ENCODE measurements at regions not wholly inside any gene's neighbourhood (a gene's known extent, or its start where the extent isn't known, plus 50 kb on each side); places are given as distances from the start of the nearest gene placed in this dataset.

GRCh38 chr13:31895691-31896090 lies 135.9 kb upstream of the FRY start:
- Histone ChIP-seq H3K4me1 (ENCODE audit: insufficient read depth, low read length, poor library complexity, severe bottlenecking) (peaks cover 64% of the 10 kb centered on the region), H3F3A (ENCODE audit: low read depth) (no peaks in the 10 kb centered on the region), H3K4me2 (ENCODE audit: low read depth, low read length, poor library complexity, severe bottlenecking) (peak overlapping the region; percentile 71), H3K9me2 (replicated peaks; ENCODE audit: low read depth, low read length) (no peaks in the 10 kb centered on the region), H3K9me3 (ENCODE audit: insufficient read depth, low read depth, low read length) (no peaks in the 10 kb centered on the region), H3K9ac (ENCODE audit: low read depth, low read length, poor library complexity, severe bottlenecking) (peak overlapping the region; percentile 41), H3K27me3 (ENCODE audit: insufficient read depth, low read length, poor library complexity, severe bottlenecking) (no peaks in the 10 kb centered on the region), H3K4me3 (ENCODE audit: low read length, poor library complexity, severe bottlenecking) (no peak overlapping the region), H3K79me2 (ENCODE audit: insufficient read depth, low read length) (no peaks in the 10 kb centered on the region), H2AFZ (ENCODE audit: low read length) (no peak overlapping the region), H4K20me1 (ENCODE audit: insufficient read depth, low read length, poor library complexity, severe bottlenecking) (no peaks in the 10 kb centered on the region), H3K36me3 (ENCODE audit: insufficient read depth, low read length) (no peaks in the 10 kb centered on the region)
- no peak for TF ChIP-seq EZH2phosphoT487 (IDR thresholded peaks at IDR 0.05; ENCODE audit: borderline replicate concordance)
- TF ChIP-seq CTCF (conservative IDR thresholded peaks at IDR 0.05; ENCODE audit: low read length): no peak

GRCh38 chr13:31896427-31896826 lies 135.1 kb upstream of the FRY start:
- H3F3A ChIP-seq (ENCODE audit: low read depth): no peaks in the 10 kb centered on the region
- no peaks in the 10 kb centered on the region for H3K79me2 ChIP-seq (ENCODE audit: insufficient read depth, low read length)
- H3K4me3 ChIP-seq (ENCODE audit: low read length, poor library complexity, severe bottlenecking): peak overlapping the region; percentile 49
- H3K9me2 ChIP-seq (replicated peaks; ENCODE audit: low read depth, low read length): no peaks in the 10 kb centered on the region
- H2AFZ ChIP-seq (ENCODE audit: low read length): 0 out of 2 replicates have a peak overlapping the region, but pooled peaks have one; percentile 14
- no peaks in the 10 kb centered on the region for H3K36me3 ChIP-seq (ENCODE audit: insufficient read depth, low read length)
- peak overlapping the region; percentile 41 for H3K9ac ChIP-seq (ENCODE audit: low read depth, low read length, poor library complexity, severe bottlenecking)
- H3K4me1 ChIP-seq (ENCODE audit: insufficient read depth, low read length, poor library complexity, severe bottlenecking): peaks cover 60% of the 10 kb centered on the region
- H3K4me2 ChIP-seq (ENCODE audit: low read depth, low read length, poor library complexity, severe bottlenecking): peak overlapping the region; percentile 71
- H3K27me3 ChIP-seq (ENCODE audit: insufficient read depth, low read length, poor library complexity, severe bottlenecking): no peaks in the 10 kb centered on the region
- no peaks in the 10 kb centered on the region for H3K9me3 ChIP-seq (ENCODE audit: insufficient read depth, low read depth, low read length)
- TF ChIP-seq EZH2phosphoT487 (IDR thresholded peaks at IDR 0.05; ENCODE audit: borderline replicate concordance) (no peak), CTCF (conservative IDR thresholded peaks at IDR 0.05; ENCODE audit: low read length) (no peak)
- no peaks in the 10 kb centered on the region for H4K20me1 ChIP-seq (ENCODE audit: insufficient read depth, low read length, poor library complexity, severe bottlenecking)

- TF ChIP-seq CTCF (conservative IDR thresholded peaks at IDR 0.05; ENCODE audit: low read length) (no peak), EZH2phosphoT487 (IDR thresholded peaks at IDR 0.05; ENCODE audit: borderline replicate concordance) (no peak)
- no peaks in the 10 kb centered on the region for H4K20me1 ChIP-seq (ENCODE audit: insufficient read depth, low read length, poor library complexity, severe bottlenecking)
- H2AFZ ChIP-seq (ENCODE audit: low read length): peak overlapping the region; percentile 56
- peak overlapping the region; percentile 43 for H3K4me3 ChIP-seq (ENCODE audit: low read length, poor library complexity, severe bottlenecking)
- peaks cover 61% of the 10 kb centered on the region for H3K4me1 ChIP-seq (ENCODE audit: insufficient read depth, low read length, poor library complexity, severe bottlenecking)
- H3K9ac ChIP-seq (ENCODE audit: low read depth, low read length, poor library complexity, severe bottlenecking): peak overlapping the region; percentile 71
- no peaks in the 10 kb centered on the region for H3K79me2 ChIP-seq (ENCODE audit: insufficient read depth, low read length)
- H3K27me3 ChIP-seq (ENCODE audit: insufficient read depth, low read length, poor library complexity, severe bottlenecking): no peaks in the 10 kb centered on the region
- peak overlapping the region; percentile 71 for H3K4me2 ChIP-seq (ENCODE audit: low read depth, low read length, poor library complexity, severe bottlenecking)
- H3K9me3 ChIP-seq (ENCODE audit: insufficient read depth, low read depth, low read length): no peaks in the 10 kb centered on the region
- no peaks in the 10 kb centered on the region for H3F3A ChIP-seq (ENCODE audit: low read depth)
- H3K9me2 ChIP-seq (replicated peaks; ENCODE audit: low read depth, low read length): no peaks in the 10 kb centered on the region
- no peaks in the 10 kb centered on the region for H3K36me3 ChIP-seq (ENCODE audit: insufficient read depth, low read length)
Observed at GRCh38 chr13:31898378-31899071, 133.0 kb upstream of the FRY start.
